K562 (cell line): ENCODE measurements at regions not wholly inside any gene's neighbourhood (a gene's known extent, or its start where the extent isn't known, plus 50 kb on each side); places are given as distances from the start of the nearest gene placed in this dataset.
A peak's percentile ranks its signal among the peaks of the same experiment; 100 is the strongest.

Experiments used
- BCOR ChIP-seq: fragments of 450-650 bp; IDR thresholded peaks from 2 replicates; pipeline ENCODE4 v1.6.1; 2016
- BRD9 ChIP-seq: fragments of 450-650 bp; IDR thresholded peaks from 2 replicates; pipeline ENCODE4 v1.6.1; 2018; ENCODE audit warnings: low read depth; ENCODE audit not compliant: partially characterized antibody
- CBX1 ChIP-seq: sonication (generic); IDR thresholded peaks from 2 replicates; pipeline ENCODE4 v1.6.1; 2016; ENCODE audit warnings: antibody characterized with exemption, low read depth, mild to moderate bottlenecking
- CC2D1A ChIP-seq: fragments of 450-650 bp; IDR thresholded peaks from 2 replicates; pipeline ENCODE4 v1.6.1; 2017; ENCODE audit warnings: mild to moderate bottlenecking
- CEBPB ChIP-seq: fragments of 450-650 bp; IDR thresholded peaks from 2 replicates; pipeline ENCODE4 v1.6.1; 2016; ENCODE audit warnings: missing genetic modification characterization, missing compliant biosample characterization
- CHD4 ChIP-seq: fragments of 200-600 bp; sonication (generic); IDR thresholded peaks from 3 replicates; pipeline ENCODE4 v1.6.1; 2012; ENCODE audit warnings: low read depth, mild to moderate bottlenecking, mixed read lengths, low read length, inconsistent platforms; ENCODE audit not compliant: insufficient read depth, insufficient replicate concordance, poor library complexity, severe bottlenecking
- GATAD2A ChIP-seq: fragments of 450-650 bp; IDR thresholded peaks from 2 replicates; pipeline ENCODE4 v1.6.1; 2017
- HDAC1 ChIP-seq, 2 experiments: fragments of 450-650 bp; IDR thresholded peaks; 2 replicates each; pipeline ENCODE4 v1.6.1; 2016 to 2017; ENCODE audit warnings: inconsistent platforms in 1 of 2, mild to moderate bottlenecking in 1 of 2, moderate library complexity in 1 of 2
- HDGF ChIP-seq: fragments of 450-650 bp; IDR thresholded peaks from 2 replicates; pipeline ENCODE4 v1.6.1; 2016
- NFE2L1 ChIP-seq: fragments of 450-650 bp; IDR thresholded peaks from 2 replicates; pipeline ENCODE4 v1.6.1; 2016; ENCODE audit warnings: missing genetic modification characterization, low read depth, mild to moderate bottlenecking, missing compliant biosample characterization, moderate library complexity, borderline replicate concordance
- PHF20 ChIP-seq: fragments of 450-650 bp; IDR thresholded peaks from 2 replicates; pipeline ENCODE4 v1.6.1; 2018; ENCODE audit not compliant: partially characterized antibody
- RBM25 ChIP-seq: fragments of 200-400 bp; formaldehyde crosslinking; IDR thresholded peaks from 2 replicates; pipeline ENCODE4 v1.6.1; 2018; ENCODE audit warnings: low read length, low read depth, moderate library complexity; ENCODE audit not compliant: severe bottlenecking
- RCOR1 ChIP-seq, 2 experiments: IDR thresholded peaks; 2 replicates each; pipeline ENCODE4 v1.6.1; 2012; ENCODE audit warnings: low read depth in 2 of 2, low read length in 2 of 2, borderline replicate concordance in 1 of 2, improper control_type of control experiment in 1 of 2
- SMARCA5 ChIP-seq: fragments of 450-650 bp; IDR thresholded peaks from 2 replicates; pipeline ENCODE4 v1.6.1; 2016
- TRIM24 ChIP-seq, 2 experiments: fragments of 450-650 bp; IDR thresholded peaks; 2 replicates each; pipeline ENCODE4 v1.6.1; 2016
- ZFP36 ChIP-seq: fragments of 150-350 bp; IDR thresholded peaks from 2 replicates; pipeline ENCODE4 v1.6.1; 2018; ENCODE audit warnings: low read length, low read depth; ENCODE audit not compliant: partially characterized antibody
- ZNF140 ChIP-seq: fragments of 250-450 bp; sonication (Bioruptor Pico); IDR thresholded peaks from 2 replicates; pipeline ENCODE4 v1.8.0; 2021; ENCODE audit warnings: moderate library complexity, mild to moderate bottlenecking, inconsistent platforms
- TF ChIP-seq, protein P1 (sequence below): fragments of 250-450 bp; sonication (Bioruptor Pico); IDR thresholded peaks from 2 replicates; pipeline ENCODE4 v1.9.0; 2021; ENCODE audit warnings: mild to moderate bottlenecking

DNA sequence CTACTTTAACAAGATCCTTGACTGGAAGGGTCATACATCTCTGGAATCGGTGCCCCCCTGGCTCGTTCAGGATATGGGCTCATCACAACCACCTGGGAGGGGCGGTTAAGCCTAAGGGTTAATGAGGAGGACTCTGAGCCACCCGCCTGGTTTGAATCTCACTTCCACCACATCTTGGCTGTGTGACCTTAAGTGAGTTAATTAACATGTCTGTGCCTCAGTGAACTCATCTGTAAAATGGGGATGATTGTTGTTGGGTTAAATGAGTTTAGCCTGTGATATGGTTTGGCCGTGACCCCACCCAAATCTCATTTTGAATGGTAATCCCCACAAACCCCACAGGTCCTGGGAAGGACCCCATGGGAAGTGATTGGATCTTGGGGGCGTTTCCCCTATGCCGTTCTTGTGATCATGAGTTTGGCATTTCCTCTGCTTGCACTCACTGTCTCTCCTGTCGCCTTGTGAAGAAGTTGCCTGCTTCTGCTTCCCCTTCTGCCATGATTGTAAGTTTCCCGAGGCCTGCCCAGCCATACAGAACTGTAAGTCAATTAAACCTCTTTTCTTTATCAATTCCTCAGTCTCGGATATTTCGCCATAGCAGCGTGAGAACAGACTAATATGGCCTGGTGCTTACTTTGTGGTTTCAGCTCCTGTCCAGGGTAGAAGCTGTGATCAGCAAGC is 214.0 kb upstream of the CIBAR2 start (continued):
- TF ChIP-seq, protein P1, sequence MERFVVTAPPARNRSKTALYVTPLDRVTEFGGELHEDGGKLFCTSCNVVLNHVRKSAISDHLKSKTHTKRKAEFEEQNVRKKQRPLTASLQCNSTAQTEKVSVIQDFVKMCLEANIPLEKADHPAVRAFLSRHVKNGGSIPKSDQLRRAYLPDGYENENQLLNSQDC (CRISPR knock-in tag), result no peak
- TF ChIP-seq GATAD2A (0 out of 2 replicates have a peak, but pooled peaks have one; percentile 34), CEBPB (tag) (peak; percentile 73), CHD4 (peak; percentile 95), PHF20 (peak; percentile 70), BCOR (peak; percentile 100), ZFP36 (peak; percentile 41), CBX1 (peak; percentile 90), HDAC1 (IDR thresholded peaks at IDR 0.05) (0 out of 4 replicates have a peak, but pooled peaks of 1 of the 2 experiments have one; percentile 50), ZNF140 (CRISPR knock-in tag) (no peak), TRIM24 (IDR thresholded peaks at IDR 0.05) (0 out of 4 replicates have a peak, but pooled peaks of 1 of the 2 experiments have one; percentile 13), BRD9 (peak; percentile 44), HDGF (peak; percentile 90), NFE2L1 (no peak), SMARCA5 (peak; percentile 96), CC2D1A (0 out of 2 replicates have a peak, but pooled peaks have one; percentile 35), RBM25 (peak; percentile 87), RCOR1 (IDR thresholded peaks at IDR 0.05; ENCODE audit: borderline replicate concordance in 1 of 2, low read depth in 2 of 2, low read length in 2 of 2) (peak in 1 of 2 experiments; percentile 77; a peak in 1 of 4 replicates)
